ENCODE measurements at regions not wholly inside any gene's neighbourhood (a gene's known extent, or its start where the extent isn't known, plus 50 kb on each side); places are given as distances from the start of the nearest gene placed in this dataset.

GRCh38 chr4:30600246-30601017 lies 119.7 kb upstream of the PCDH7 start:
- no peak for DNase-seq (ENCODE audit: low read depth)

- DNase-seq (ENCODE audit: low read depth) = no peak
These were observed 118.9 kb upstream of the PCDH7 start for GRCh38 chr4:30601070-30601865.

GRCh38 chr4:30605616-30606190 lies 114.5 kb upstream of the PCDH7 start:
- DNase-seq (ENCODE audit: low read depth) = no peak

GRCh38 chr4:30610361-30610760 lies 109.8 kb upstream of the PCDH7 start:
- no peak for DNase-seq (ENCODE audit: low read depth)

GRCh38 chr4:30614771-30615170 lies 105.4 kb upstream of the PCDH7 start:
- DNase-seq (ENCODE audit: low read depth) = no peak

- DNase-seq (ENCODE audit: low read depth) = no peak
These were observed 103.1 kb upstream of the PCDH7 start for GRCh38 chr4:30616942-30617646.

GRCh38 chr4:30617836-30618235 lies 102.3 kb upstream of the PCDH7 start:
- no peak for DNase-seq (ENCODE audit: low read depth)

GRCh38 chr4:30619679-30620078 lies 100.5 kb upstream of the PCDH7 start:
- DNase-seq (ENCODE audit: low read depth) = no peak

- no peak for DNase-seq (ENCODE audit: low read depth)
These were observed 99.5 kb upstream of the PCDH7 start for GRCh38 chr4:30620711-30621110.

- no peak for DNase-seq (ENCODE audit: low read depth)
These were observed 89.7 kb upstream of the PCDH7 start for GRCh38 chr4:30630431-30630830.

GRCh38 chr4:30632751-30633150 lies 87.4 kb upstream of the PCDH7 start:
- no peak for DNase-seq (ENCODE audit: low read depth)

- no peak for DNase-seq (ENCODE audit: low read depth)
These were observed 78.8 kb upstream of the PCDH7 start for GRCh38 chr4:30641345-30641744.

- no peak for DNase-seq (ENCODE audit: low read depth)
These were observed 77.6 kb upstream of the PCDH7 start for GRCh38 chr4:30642567-30642966.

- no peak for DNase-seq (ENCODE audit: low read depth)
These were observed 66.9 kb upstream of the PCDH7 start for GRCh38 chr4:30653291-30653690.

GRCh38 chr4:30656828-30657227 lies 63.3 kb upstream of the PCDH7 start:
- DNase-seq (ENCODE audit: low read depth) = no peak

GRCh38 chr4:30667919-30668318 lies 52.2 kb upstream of the PCDH7 start:
- DNase-seq (ENCODE audit: low read depth) = no peak

GRCh38 chr4:30670206-30670605 lies 50.0 kb upstream of the PCDH7 start:
- DNase-seq (ENCODE audit: low read depth) = no peak

All from stromal cell of bone marrow (primary cell).